Mesothelial cell of epicardium (in vitro differentiated cells): ENCODE measurements at regions not wholly inside any gene's neighbourhood (a gene's known extent, or its start where the extent isn't known, plus 50 kb on each side); places are given as distances from the start of the nearest gene placed in this dataset.

Experiments
- DNase-seq, 2 experiments: peaks; one replicate each; pipeline ENCODE4 v3.0.0; 2021; ENCODE audit warnings: low spot score in 2 of 2; ENCODE audit not compliant: unreplicated experiment in 2 of 2
- H3K27ac Mint-ChIP-seq: 2 replicates; pipeline ENCODE4 v1.8.0; 2021; ENCODE audit warnings: mixed read lengths
- H3K27me3 Mint-ChIP-seq: 2 replicates; pipeline ENCODE4 v1.8.0; 2021; ENCODE audit warnings: low read depth, mixed read lengths
- H3K36me3 Mint-ChIP-seq: 2 replicates; pipeline ENCODE4 v1.8.0; 2021; ENCODE audit warnings: mixed read lengths
- H3K4me1 Mint-ChIP-seq: 2 replicates; pipeline ENCODE4 v1.8.0; 2021; ENCODE audit warnings: mixed read lengths
- H3K4me3 Mint-ChIP-seq: 2 replicates; pipeline ENCODE4 v1.8.0; 2021; ENCODE audit warnings: mild to moderate bottlenecking, moderate library complexity, mixed read lengths
- H3K9me3 Mint-ChIP-seq: 2 replicates; pipeline ENCODE4 v1.8.0; 2021; ENCODE audit warnings: mixed read lengths
- CTCF ChIP-seq: fragments of 200-600 bp; sonication (generic); IDR thresholded peaks from one replicate; pipeline ENCODE4 v1.5.0; 2021; ENCODE audit warnings: antibody characterized with exemption; ENCODE audit not compliant: unreplicated experiment

- Mint-ChIP-seq H3K27ac (no peak overlapping the region), H3K4me3 (no peak overlapping the region)
Observed at GRCh38 chr1:232696466-232696865, 66.5 kb upstream of the SIPA1L2 start.

GRCh38 chr1:232697187-232697822, 67.4 kb upstream of the SIPA1L2 start:
- no peak overlapping the region for H3K4me3 Mint-ChIP-seq
- H3K4me1 Mint-ChIP-seq, result no peaks in the 10 kb centered on the region
- TF ChIP-seq CTCF, result no peak
- H3K9me3 Mint-ChIP-seq, result no peaks in the 10 kb centered on the region
- peaks cover 16% of the 10 kb centered on the region for H3K27me3 Mint-ChIP-seq
- H3K36me3 Mint-ChIP-seq, result no peaks in the 10 kb centered on the region
- H3K27ac Mint-ChIP-seq, result no peak overlapping the region
- DNase-seq, result no peak

More at GRCh38 chr1:232696466-232696865, 66.5 kb upstream of the SIPA1L2 start:
- Mint-ChIP-seq H3K4me1 (no peaks in the 10 kb centered on the region), H3K9me3 (no peaks in the 10 kb centered on the region), H3K27me3 (peaks cover 16% of the 10 kb centered on the region), H3K36me3 (no peaks in the 10 kb centered on the region)
- no peak for DNase-seq
- no peak for TF ChIP-seq CTCF

- Mint-ChIP-seq H3K36me3 (no peaks in the 10 kb centered on the region), H3K27me3 (peaks cover 1% of the 10 kb centered on the region), H3K27ac (no peak overlapping the region), H3K4me1 (peaks cover 5% of the 10 kb centered on the region), H3K4me3 (no peak overlapping the region), H3K9me3 (no peaks in the 10 kb centered on the region)
- no peak for DNase-seq
- no peak for TF ChIP-seq CTCF
Observed at GRCh38 chr1:232699814-232700213, 69.9 kb upstream of the SIPA1L2 start.

- Mint-ChIP-seq H3K27me3 (no peaks in the 10 kb centered on the region), H3K4me3 (no peak overlapping the region), H3K4me1 (peaks cover 10% of the 10 kb centered on the region), H3K9me3 (no peaks in the 10 kb centered on the region), H3K36me3 (no peaks in the 10 kb centered on the region), H3K27ac (no peak overlapping the region)
- TF ChIP-seq CTCF, result no peak
- no peak for DNase-seq
Observed at GRCh38 chr1:232702911-232703310, 73.0 kb upstream of the SIPA1L2 start.

- Mint-ChIP-seq H3K9me3 (no peaks in the 10 kb centered on the region), H3K4me3 (no peak overlapping the region), H3K27ac (no peak overlapping the region), H3K36me3 (no peaks in the 10 kb centered on the region), H3K4me1 (peaks cover 10% of the 10 kb centered on the region), H3K27me3 (no peaks in the 10 kb centered on the region)
- TF ChIP-seq CTCF, result no peak
- no peak for DNase-seq
Observed at GRCh38 chr1:232704256-232704655, 74.3 kb upstream of the SIPA1L2 start.
